GM12878 (cell line): ENCODE measurements at regions not wholly inside any gene's neighbourhood (a gene's known extent, or its start where the extent isn't known, plus 50 kb on each side); places are given as distances from the start of the nearest gene placed in this dataset.

ENCODE experiments used
- ATAC-seq: fragments of 200-7000 bp; cut with Tn5 transposase; 3 replicates; pipeline ENCODE4 v1.9.1; 2020; ENCODE audit warnings: mild to moderate bottlenecking, moderate library complexity
- BruUV-seq: library from RNA; stranded (reverse); fragments of 400-500 nt; replicated peaks from 2 replicates; lab custom pipeline; 2021; lab: Mats Ljungman, UMichigan
- CTCF ChIA-PET: fragments of 300-600 bp; sonication (Branson Sonifier 250); formaldehyde crosslinking; extraction: SDS; loops from one replicate; lab custom pipeline; 2021; ENCODE audit warnings: inconsistent platforms; lab: Yijun Ruan, JAX
- POLR2A ChIA-PET: fragments of 350-600 bp; formaldehyde crosslinking; extraction: SDS; loops from one replicate; lab custom pipeline; 2021; ENCODE audit warnings: inconsistent platforms; lab: Charles Lee
- RAD21 ChIA-PET: fragments of 300-600 bp; sonication (Branson Sonifier 250); formaldehyde crosslinking; loops from one replicate; lab custom pipeline; 2023; ENCODE audit warnings: antibody characterized with exemption; ENCODE audit not compliant: unreplicated experiment; lab: Charles Lee
- SMC1A ChIA-PET: fragments of 300-600 bp; sonication (Branson Sonifier 250); formaldehyde crosslinking; loops from one replicate; lab custom pipeline; 2023; ENCODE audit not compliant: unreplicated experiment, uncharacterized antibody; lab: Charles Lee
- DNase-seq: peaks from one replicate; pipeline ENCODE4 v3.0.0-alpha.2; 2011; ENCODE audit warnings: low read depth, low spot score
- FAIRE-seq: peaks from 3 replicates; lab custom pipeline; 2011; peaks lifted over from hg19 to GRCh38; lab: Jason Lieb, UNC
- H2AFZ ChIP-seq: 2 replicates; pipeline ENCODE4 v1.6.0; 2011; ENCODE audit warnings: low read depth, low read length, control low read depth; ENCODE audit not compliant: control insufficient read depth
- H3K27ac ChIP-seq: 2 replicates; pipeline ENCODE4 v1.5.1; 2011; ENCODE audit warnings: control low read depth; ENCODE audit not compliant: control insufficient read depth, insufficient read depth
- H3K27me3 ChIP-seq, 2 experiments: replicated peaks in 1 of 2; 2 replicates each; pipeline versions ENCODE4 v1.6.0 to v1.6.1; 2011; ENCODE audit warnings: low read length in 1 of 2; ENCODE audit not compliant: control insufficient read depth in 2 of 2, insufficient read depth in 2 of 2
- H3K36me3 ChIP-seq, 2 experiments: 2 replicates each; pipeline ENCODE4 v1.5.1; 2011; ENCODE audit warnings: low read length in 1 of 2; ENCODE audit not compliant: control insufficient read depth in 2 of 2, insufficient read depth in 2 of 2
- H3K4me1 ChIP-seq: 2 replicates; pipeline ENCODE4 v1.6.1; 2011; ENCODE audit warnings: mild to moderate bottlenecking, low read length, moderate library complexity, mixed read lengths; ENCODE audit not compliant: control insufficient read depth, insufficient read depth
- H3K4me2 ChIP-seq: 2 replicates; pipeline ENCODE4 v1.6.0; 2011; ENCODE audit warnings: control low read depth; ENCODE audit not compliant: control insufficient read depth, insufficient read depth
- H3K4me3 ChIP-seq: fragments of 200-600 bp; sonication (generic); 2 replicates; pipeline ENCODE4 v1.5.1; 2016
- H3K79me2 ChIP-seq: 2 replicates; pipeline ENCODE4 v1.6.0; 2011; ENCODE audit warnings: low read length; ENCODE audit not compliant: control insufficient read depth, insufficient read depth
- H3K9ac ChIP-seq: 2 replicates; pipeline ENCODE4 v1.8.0; 2011; ENCODE audit warnings: low read length, control low read depth, mixed read lengths; ENCODE audit not compliant: control insufficient read depth, insufficient read depth
- H3K9me3 ChIP-seq: replicated peaks from 3 replicates; pipeline ENCODE4 v1.5.1; 2011; ENCODE audit warnings: mild to moderate bottlenecking, low read length; ENCODE audit not compliant: control insufficient read depth, insufficient read depth
- H4K20me1 ChIP-seq: 2 replicates; pipeline ENCODE4 v1.6.0; 2011; ENCODE audit not compliant: control insufficient read depth, insufficient read depth
- ASH2L ChIP-seq: fragments of 300-600, 200-600 bp; sonication (generic); IDR thresholded peaks from 2 replicates; pipeline ENCODE4 v1.6.1; 2017; ENCODE audit warnings: low read depth, mild to moderate bottlenecking, borderline replicate concordance
- ATF3 ChIP-seq: IDR thresholded peaks from 2 replicates; pipeline ENCODE4 v1.6.1; 2011; ENCODE audit warnings: low read depth, mild to moderate bottlenecking, low read length, moderate library complexity, borderline replicate concordance; ENCODE audit errors: extremely low read depth
- CEBPZ ChIP-seq: fragments of 150-350 bp; IDR thresholded peaks from 2 replicates; pipeline ENCODE4 v1.6.1; 2016; ENCODE audit warnings: low read depth, low read length
- CREB1 ChIP-seq: IDR thresholded peaks from 2 replicates; pipeline ENCODE4 v1.6.1; 2012; ENCODE audit warnings: low read depth, mild to moderate bottlenecking, inconsistent platforms
- E2F8 ChIP-seq: fragments of 450-650 bp; IDR thresholded peaks from 2 replicates; pipeline ENCODE4 v1.6.1; 2018; ENCODE audit warnings: mild to moderate bottlenecking, low read depth, moderate library complexity; ENCODE audit not compliant: partially characterized antibody
- ESRRA ChIP-seq: IDR thresholded peaks from 2 replicates; pipeline ENCODE4 v1.6.1; 2012; ENCODE audit warnings: mild to moderate bottlenecking, low read length, improper control_type of control experiment
- FOXM1 ChIP-seq: IDR thresholded peaks from 2 replicates; pipeline ENCODE4 v1.6.1; 2012; ENCODE audit warnings: low read depth, mild to moderate bottlenecking, inconsistent platforms, low read length, moderate library complexity
- JUNB ChIP-seq: IDR thresholded peaks from 2 replicates; pipeline ENCODE4 v1.6.1; 2016; ENCODE audit warnings: antibody characterized with exemption, mild to moderate bottlenecking
- MTA3 ChIP-seq: IDR thresholded peaks from 2 replicates; pipeline ENCODE4 v1.6.1; 2012; ENCODE audit warnings: low read length, inconsistent platforms, borderline replicate concordance
- NFXL1 ChIP-seq: fragments of 450-650 bp; IDR thresholded peaks from 2 replicates; pipeline ENCODE4 v1.6.1; 2017; ENCODE audit warnings: antibody characterized with exemption, mild to moderate bottlenecking, borderline replicate concordance
- NFYB ChIP-seq: IDR thresholded peaks from 2 replicates; pipeline ENCODE4 v1.6.1; 2011; ENCODE audit warnings: low read depth, mild to moderate bottlenecking, low read length, improper control_type of control experiment, moderate library complexity; ENCODE audit not compliant: insufficient read depth
- RBBP5 ChIP-seq: fragments of 200-600 bp; sonication (generic); conservative IDR thresholded peaks from 2 replicates; pipeline ENCODE4 v1.6.1; 2016
- USF1 ChIP-seq: IDR thresholded peaks from 2 replicates; pipeline ENCODE4 v1.6.1; 2011; ENCODE audit warnings: borderline replicate concordance, low read depth, mild to moderate bottlenecking, moderate library complexity, mixed read lengths, low read length; ENCODE audit not compliant: insufficient read depth; ENCODE audit errors: extremely low read length
- YBX1 ChIP-seq: fragments of 450-650 bp; IDR thresholded peaks from 2 replicates; pipeline ENCODE4 v1.6.1; 2016; ENCODE audit warnings: antibody characterized with exemption
- ZNF622 ChIP-seq: fragments of 450-650 bp; IDR thresholded peaks from 2 replicates; pipeline ENCODE4 v1.6.1; 2017; ENCODE audit warnings: mild to moderate bottlenecking, inconsistent platforms
- WGBS: methylation state at CpG from one replicate; pipeline ENCODE4 v1.1.6; 2016; ENCODE audit warnings: low lambda C conversion rate; ENCODE audit not compliant: insufficient replicate concordance, insufficient coverage; ENCODE audit errors: missing lambda C conversion rate; 5-methylcytosine and 5-hydroxymethylcytosine counted together
- in situ Hi-C: fragments of 300-500 bp; cut with MboI; formaldehyde crosslinking; loops from 9 replicates; pipeline ENCODE4 v1.14.3; 2018; ENCODE audit warnings: mixed read lengths
- intact Hi-C: fragments of 100-400 bp; cut with micrococcal nuclease; formaldehyde crosslinking; loops from one replicate; pipeline ENCODE4 v1.14.2; 2022; ENCODE audit not compliant: unreplicated experiment

GRCh38 chr9:7467186-7467585, 332.4 kb downstream of the DMAC1 start:
- H3K9me3 ChIP-seq: no peaks in the 10 kb centered on the region
- ChIA-PET CTCF (no interaction called here), RAD21 (no interaction called here), POLR2A (no interaction called here), SMC1A (interaction anchor here (0.6 kb wide), 1 partner anchor 23 kb away, joined by 3 read pairs; no protein-coding TSS in a partner anchor)
- H2AFZ ChIP-seq: no peak overlapping the region
- WGBS: 19% methylated on average over 2 of the region's 2 CpGs
- no peaks in the 10 kb centered on the region for H3K36me3 ChIP-seq
- no peak for FAIRE-seq
- H3K4me3 ChIP-seq: no peak overlapping the region
- H3K9ac ChIP-seq: no peak overlapping the region
- H3K4me1 ChIP-seq: no peaks in the 10 kb centered on the region
- BruUV-seq: no TSS peak
- no peak for ATAC-seq
- no peak overlapping the region for H3K4me2 ChIP-seq
- no peak overlapping the region for H3K27ac ChIP-seq
- H3K79me2 ChIP-seq: no peaks in the 10 kb centered on the region
- intact Hi-C loops: no loop called here
- in situ Hi-C loops: no loop called here
- no peaks in the 10 kb centered on the region for H4K20me1 ChIP-seq
- no peak for DNase-seq
- H3K27me3 ChIP-seq: no peaks in the 10 kb centered on the region
- TF ChIP-seq YBX1 (no peak), RBBP5 (no peak), ATF3 (no peak), ESRRA (no peak), JUNB (no peak), MTA3 (no peak), ASH2L (no peak), CREB1 (no peak), ZNF622 (no peak), USF1 (no peak), NFYB (no peak), CEBPZ (no peak), E2F8 (no peak), FOXM1 (no peak), NFXL1 (no peak)
- TF ChIP-seq, all 136 proteins: peak for 0
